GM12864 (cell line): ENCODE measurements at regions not wholly inside any gene's neighbourhood (a gene's known extent, or its start where the extent isn't known, plus 50 kb on each side); places are given as distances from the start of the nearest gene placed in this dataset.

ENCODE experiments used
- DNase-seq: peaks from one replicate; pipeline ENCODE4 v3.0.0-alpha.2; 2011; ENCODE audit warnings: low read depth
- H3K4me3 ChIP-seq: 2 replicates; pipeline ENCODE4 v1.5.1; 2011; ENCODE audit warnings: mild to moderate bottlenecking, low read depth, low read length, control low read depth
- TF ChIP-seq, protein P1 (sequence below): IDR thresholded peaks from 2 replicates; pipeline ENCODE4 v1.5.1; 2011; ENCODE audit warnings: low read depth, mild to moderate bottlenecking, moderate library complexity, low read length, control low read depth, inconsistent platforms; ENCODE audit errors: missing control alignments

DNA sequence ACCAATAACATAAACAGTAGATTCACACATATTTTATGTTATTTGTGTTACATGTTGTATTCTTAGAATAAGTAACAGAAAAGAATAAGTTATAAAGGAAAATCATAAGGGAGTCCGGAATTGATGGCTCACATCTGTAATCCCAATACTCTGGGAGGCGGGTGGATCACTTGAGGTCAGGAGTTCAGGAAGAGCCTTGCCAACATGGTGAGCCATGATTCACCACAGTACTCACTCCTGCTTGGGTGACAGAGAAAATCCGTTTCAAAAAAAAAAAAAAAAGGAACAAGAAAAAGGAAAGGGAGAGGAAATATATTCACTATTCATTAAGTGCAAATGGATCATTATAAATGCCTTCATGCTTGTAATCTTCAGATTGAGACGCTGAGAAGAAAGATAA lies 533.3 kb upstream of the CDH9 start:
- no peak for DNase-seq
- TF ChIP-seq, protein P1, sequence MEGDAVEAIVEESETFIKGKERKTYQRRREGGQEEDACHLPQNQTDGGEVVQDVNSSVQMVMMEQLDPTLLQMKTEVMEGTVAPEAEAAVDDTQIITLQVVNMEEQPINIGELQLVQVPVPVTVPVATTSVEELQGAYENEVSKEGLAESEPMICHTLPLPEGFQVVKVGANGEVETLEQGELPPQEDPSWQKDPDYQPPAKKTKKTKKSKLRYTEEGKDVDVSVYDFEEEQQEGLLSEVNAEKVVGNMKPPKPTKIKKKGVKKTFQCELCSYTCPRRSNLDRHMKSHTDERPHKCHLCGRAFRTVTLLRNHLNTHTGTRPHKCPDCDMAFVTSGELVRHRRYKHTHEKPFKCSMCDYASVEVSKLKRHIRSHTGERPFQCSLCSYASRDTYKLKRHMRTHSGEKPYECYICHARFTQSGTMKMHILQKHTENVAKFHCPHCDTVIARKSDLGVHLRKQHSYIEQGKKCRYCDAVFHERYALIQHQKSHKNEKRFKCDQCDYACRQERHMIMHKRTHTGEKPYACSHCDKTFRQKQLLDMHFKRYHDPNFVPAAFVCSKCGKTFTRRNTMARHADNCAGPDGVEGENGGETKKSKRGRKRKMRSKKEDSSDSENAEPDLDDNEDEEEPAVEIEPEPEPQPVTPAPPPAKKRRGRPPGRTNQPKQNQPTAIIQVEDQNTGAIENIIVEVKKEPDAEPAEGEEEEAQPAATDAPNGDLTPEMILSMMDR = no peak
- no peak overlapping the region for H3K4me3 ChIP-seq

DNA sequence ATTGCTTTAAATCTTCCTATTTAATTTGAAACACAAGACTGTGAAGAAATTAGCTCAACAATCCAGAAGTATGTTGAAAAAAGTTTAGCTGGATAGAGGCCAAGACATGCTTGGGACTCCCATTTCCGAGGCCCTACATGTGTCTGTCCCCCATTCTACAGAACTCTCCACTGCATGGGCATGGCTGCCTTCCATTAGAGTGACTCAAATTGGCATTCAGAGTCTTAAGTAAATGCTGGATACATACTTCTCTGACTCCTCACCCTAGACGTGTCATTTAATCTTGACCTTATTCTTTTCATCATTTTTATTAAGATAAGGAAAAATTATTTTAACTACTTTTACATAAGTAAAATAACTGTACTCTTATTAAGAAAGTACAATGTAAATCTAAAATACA lies 530.4 kb upstream of the CDH9 start:
- no peak overlapping the region for H3K4me3 ChIP-seq
- no peak for DNase-seq
- TF ChIP-seq, protein P1 = no peak

DNA sequence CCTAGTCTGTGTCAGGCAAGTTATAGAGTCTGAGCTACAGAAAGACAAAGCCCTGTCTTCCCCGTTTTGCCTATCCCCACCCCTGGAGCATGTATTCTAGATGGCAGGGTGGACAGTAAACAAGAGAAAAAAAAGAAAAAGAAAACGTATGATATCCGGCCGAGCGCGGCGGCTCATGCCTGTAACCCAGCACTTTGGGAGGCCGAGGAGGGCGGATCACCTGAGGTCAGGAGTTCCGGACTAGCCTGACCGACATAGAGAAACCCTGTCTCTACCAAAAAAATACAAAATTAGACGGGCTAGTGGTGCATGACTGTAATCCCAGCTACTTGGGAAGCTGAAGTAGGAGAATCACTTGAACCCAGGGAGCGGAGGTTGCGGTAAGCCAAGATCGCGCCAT lies 523.0 kb upstream of the CDH9 start:
- no peak overlapping the region for H3K4me3 ChIP-seq
- DNase-seq = no peak
- TF ChIP-seq, protein P1 = no peak

DNA sequence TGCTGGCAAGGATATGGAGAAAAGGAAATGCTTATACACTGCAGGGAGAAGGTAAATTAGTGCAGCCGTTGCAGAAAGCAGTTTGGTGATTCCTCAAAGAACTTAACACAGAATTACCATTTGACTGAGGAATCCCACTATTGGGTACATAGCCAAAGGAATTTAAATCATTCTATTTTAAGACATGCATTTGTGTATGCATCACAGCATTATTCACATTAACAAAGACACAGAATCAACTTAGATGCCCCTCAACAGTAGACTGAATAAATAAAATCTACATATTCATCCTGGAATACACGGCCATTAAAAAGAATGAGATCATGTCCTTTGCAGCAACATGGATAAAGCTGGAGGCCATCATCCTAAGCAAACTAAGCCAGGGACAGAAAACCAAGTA lies 510.1 kb upstream of the CDH9 start:
- DNase-seq = no peak
- TF ChIP-seq, protein P1 = no peak
- H3K4me3 ChIP-seq = no peak overlapping the region

DNA sequence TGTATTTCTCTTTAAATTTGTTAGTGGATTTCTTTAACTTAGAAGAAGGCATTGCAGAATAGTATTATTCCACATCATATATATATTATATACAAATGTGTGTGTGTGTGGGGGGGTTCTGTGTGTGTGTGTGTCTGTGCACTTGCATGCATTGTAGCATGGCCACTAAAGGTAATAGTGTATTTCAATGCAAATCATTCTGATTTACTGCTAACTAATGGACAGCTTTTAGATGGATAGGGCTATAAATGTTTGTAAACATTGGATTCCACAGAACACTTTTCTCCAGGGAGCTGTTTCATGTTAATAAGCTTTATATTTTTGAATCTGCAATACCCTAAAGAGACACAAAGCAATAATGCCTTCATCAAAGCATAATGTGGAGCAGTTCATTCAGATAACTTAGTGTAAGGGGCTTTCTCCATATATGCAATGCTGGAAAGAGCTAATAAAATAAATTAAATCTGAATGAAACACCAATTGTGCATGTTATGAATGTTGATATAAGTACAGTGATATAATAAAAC lies 496.7 kb upstream of the CDH9 start:
- H3K4me3 ChIP-seq = no peak overlapping the region
- TF ChIP-seq, protein P1 = no peak
- no peak for DNase-seq

DNA sequence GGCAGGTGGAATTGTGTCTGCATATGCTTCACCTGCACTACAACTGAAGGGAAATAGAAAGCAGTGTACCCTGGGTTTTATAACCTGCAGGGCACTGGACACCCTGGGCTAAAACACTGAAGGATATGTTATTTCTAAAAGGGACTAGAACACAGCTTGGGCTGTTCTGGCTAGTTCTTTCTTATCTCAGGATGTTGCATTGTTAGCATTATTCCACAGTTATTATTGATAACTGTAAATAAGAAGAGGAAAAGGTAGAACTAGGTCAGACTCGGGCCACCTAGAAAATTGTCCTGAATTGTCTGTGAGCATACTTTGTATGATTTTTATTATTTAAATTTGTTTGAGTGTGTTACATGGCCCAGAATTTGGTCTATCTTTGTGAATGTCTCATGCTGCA lies 493.9 kb upstream of the CDH9 start:
- TF ChIP-seq, protein P1 = no peak
- DNase-seq = no peak
- H3K4me3 ChIP-seq = no peak overlapping the region

DNA sequence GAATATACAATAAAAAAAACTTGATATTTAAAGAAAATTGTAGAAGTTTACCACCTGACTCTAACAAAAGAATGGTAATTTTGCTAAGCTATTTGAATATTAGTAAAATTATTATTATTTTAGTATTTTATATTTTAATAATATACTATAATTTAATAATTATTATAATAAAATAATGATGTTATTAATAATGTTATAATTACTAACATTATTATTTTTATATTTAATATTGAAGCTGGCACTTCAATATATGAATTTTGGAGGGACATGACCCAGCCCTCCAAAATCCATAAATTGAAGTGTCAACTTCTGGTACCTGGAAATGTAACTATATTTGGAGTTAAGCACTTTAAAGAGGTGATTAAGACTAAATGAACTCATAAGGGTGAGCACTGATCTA lies 486.1 kb upstream of the CDH9 start:
- no peak for DNase-seq

More for the DNA sequence above, 486.1 kb upstream of the CDH9 start:
- TF ChIP-seq, protein P1 = no peak
- H3K4me3 ChIP-seq = no peak overlapping the region
